ENCODE measurements at regions not wholly inside any gene's neighbourhood (a gene's known extent, or its start where the extent isn't known, plus 50 kb on each side); places are given as distances from the start of the nearest gene placed in this dataset.
"Not testable (repeated sequence)": the region's sequence is repeated elsewhere in the genome, so short reads cannot be mapped to it uniquely, and the experiment has no call there.

- no peak for DNase-seq (ENCODE audit: low spot score)
Observed at GRCh38 chr11:98390391-98390790, 630.4 kb upstream of the CNTN5 start.

GRCh38 chr11:98394500-98394899 is 626.2 kb upstream of the CNTN5 start:
- not testable (repeated sequence) for DNase-seq (ENCODE audit: low spot score)

- no peak for DNase-seq (ENCODE audit: low spot score)
Observed at GRCh38 chr11:98398508-98398907, 622.2 kb upstream of the CNTN5 start.

GRCh38 chr11:98409069-98409468 is 611.7 kb upstream of the CNTN5 start:
- no peak for DNase-seq (ENCODE audit: low spot score)

- no peak for DNase-seq (ENCODE audit: low spot score)
Observed at GRCh38 chr11:98411777-98412176, 609.0 kb upstream of the CNTN5 start.

GRCh38 chr11:98417256-98417755 is 603.4 kb upstream of the CNTN5 start:
- DNase-seq (ENCODE audit: low spot score), result no peak

- DNase-seq (ENCODE audit: low spot score), result no peak
Observed at GRCh38 chr11:98423933-98424332, 596.8 kb upstream of the CNTN5 start.

GRCh38 chr11:98424773-98425172 is 596.0 kb upstream of the CNTN5 start:
- not testable (repeated sequence) for DNase-seq (ENCODE audit: low spot score)

GRCh38 chr11:98431463-98432359 is 589.0 kb upstream of the CNTN5 start:
- no peak for DNase-seq (ENCODE audit: low spot score)

GRCh38 chr11:98434296-98434695 is 586.5 kb upstream of the CNTN5 start:
- DNase-seq (ENCODE audit: low spot score), result no peak

- no peak for DNase-seq (ENCODE audit: low spot score)
Observed at GRCh38 chr11:98453378-98453777, 567.4 kb upstream of the CNTN5 start.

- DNase-seq (ENCODE audit: low spot score), result no peak
Observed at GRCh38 chr11:98455500-98456307, 565.0 kb upstream of the CNTN5 start.

- DNase-seq (ENCODE audit: low spot score), result no peak
Observed at GRCh38 chr11:98456308-98456680, 564.5 kb upstream of the CNTN5 start.

GRCh38 chr11:98495016-98495415 is 525.7 kb upstream of the CNTN5 start:
- no peak for DNase-seq (ENCODE audit: low spot score)

GRCh38 chr11:98495601-98496000 is 525.1 kb upstream of the CNTN5 start:
- DNase-seq (ENCODE audit: low spot score), result no peak

- DNase-seq (ENCODE audit: low spot score), result no peak
Observed at GRCh38 chr11:98507208-98507607, 513.5 kb upstream of the CNTN5 start.

- no peak for DNase-seq (ENCODE audit: low spot score)
Observed at GRCh38 chr11:98512938-98513337, 507.8 kb upstream of the CNTN5 start.

GRCh38 chr11:98531576-98531975 is 489.2 kb upstream of the CNTN5 start:
- DNase-seq (ENCODE audit: low spot score), result no peak

GRCh38 chr11:98536023-98536422 is 484.7 kb upstream of the CNTN5 start:
- DNase-seq (ENCODE audit: low spot score), result no peak

GRCh38 chr11:98538358-98538757 is 482.4 kb upstream of the CNTN5 start:
- DNase-seq (ENCODE audit: low spot score), result not testable (repeated sequence)

- no peak for DNase-seq (ENCODE audit: low spot score)
Observed at GRCh38 chr11:98545544-98546175, 475.1 kb upstream of the CNTN5 start.

GRCh38 chr11:98549571-98549970 is 471.2 kb upstream of the CNTN5 start:
- no peak for DNase-seq (ENCODE audit: low spot score)
